ENCODE measurements at regions not wholly inside any gene's neighbourhood (a gene's known extent, or its start where the extent isn't known, plus 50 kb on each side); places are given as distances from the start of the nearest gene placed in this dataset.

DNA sequence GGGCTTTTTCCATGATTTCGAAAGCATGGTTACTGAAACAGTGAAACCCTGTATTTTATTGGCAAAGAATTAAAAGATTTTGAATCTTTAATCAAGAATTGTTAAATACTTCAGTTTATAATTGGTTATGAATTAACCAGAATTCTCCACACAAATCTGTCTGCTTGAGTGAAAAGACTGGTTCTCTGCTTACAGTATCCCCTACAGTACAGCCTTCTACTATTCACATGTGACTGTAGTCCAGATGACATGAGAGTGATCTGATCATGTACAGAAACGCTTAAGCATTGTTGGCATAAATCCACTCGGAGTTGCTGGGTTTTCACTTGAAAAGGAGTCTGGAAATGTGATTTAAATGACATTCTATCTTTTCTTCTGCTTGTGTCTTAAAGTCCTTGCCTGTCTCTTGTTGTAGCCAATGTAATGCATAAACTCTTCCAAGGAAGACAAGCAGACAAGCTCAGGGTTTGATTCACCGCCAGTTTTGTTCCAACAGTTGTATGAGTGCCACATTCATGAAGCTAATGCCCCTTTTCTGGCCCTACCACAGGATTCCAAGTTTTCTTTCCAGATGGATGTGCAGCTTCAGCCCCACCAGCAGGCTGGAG, 222.0 kb upstream of the LRIG3 start:
- Histone ChIP-seq H3K4me2 (no peak overlapping the region), H3K27ac (no peak overlapping the region), H3K4me3 (no peak overlapping the region), H3K36me3 (replicated peaks; ENCODE audit: insufficient read depth, low read depth) (no peaks in the 10 kb centered on the region), H3K27me3 (no peaks in the 10 kb centered on the region), H3K4me1 (ENCODE audit: insufficient read depth) (no peaks in the 10 kb centered on the region), H3K79me2 (no peaks in the 10 kb centered on the region), H4K20me1 (ENCODE audit: insufficient read depth, poor library complexity, severe bottlenecking) (no peaks in the 10 kb centered on the region), H3K9me2 (replicated peaks; ENCODE audit: insufficient read depth) (no peaks in the 10 kb centered on the region), H2AFZ (no peak overlapping the region), H3K9me3 (ENCODE audit: low read depth) (no peaks in the 10 kb centered on the region)
- no peak for DNase-seq (ENCODE audit: low spot score)
- no peak for TF ChIP-seq EZH2 (IDR thresholded peaks at IDR 0.05; ENCODE audit: borderline replicate concordance)
- TF ChIP-seq EZH2phosphoT487 (IDR thresholded peaks at IDR 0.05; ENCODE audit: low read depth, severe bottlenecking, unreplicated experiment) = no peak
- TF ChIP-seq, protein P1, sequence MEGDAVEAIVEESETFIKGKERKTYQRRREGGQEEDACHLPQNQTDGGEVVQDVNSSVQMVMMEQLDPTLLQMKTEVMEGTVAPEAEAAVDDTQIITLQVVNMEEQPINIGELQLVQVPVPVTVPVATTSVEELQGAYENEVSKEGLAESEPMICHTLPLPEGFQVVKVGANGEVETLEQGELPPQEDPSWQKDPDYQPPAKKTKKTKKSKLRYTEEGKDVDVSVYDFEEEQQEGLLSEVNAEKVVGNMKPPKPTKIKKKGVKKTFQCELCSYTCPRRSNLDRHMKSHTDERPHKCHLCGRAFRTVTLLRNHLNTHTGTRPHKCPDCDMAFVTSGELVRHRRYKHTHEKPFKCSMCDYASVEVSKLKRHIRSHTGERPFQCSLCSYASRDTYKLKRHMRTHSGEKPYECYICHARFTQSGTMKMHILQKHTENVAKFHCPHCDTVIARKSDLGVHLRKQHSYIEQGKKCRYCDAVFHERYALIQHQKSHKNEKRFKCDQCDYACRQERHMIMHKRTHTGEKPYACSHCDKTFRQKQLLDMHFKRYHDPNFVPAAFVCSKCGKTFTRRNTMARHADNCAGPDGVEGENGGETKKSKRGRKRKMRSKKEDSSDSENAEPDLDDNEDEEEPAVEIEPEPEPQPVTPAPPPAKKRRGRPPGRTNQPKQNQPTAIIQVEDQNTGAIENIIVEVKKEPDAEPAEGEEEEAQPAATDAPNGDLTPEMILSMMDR (IDR thresholded peaks at IDR 0.05; ENCODE audit: poor library complexity) = no peak
- 81% methylated on average over 4 of the region's 4 CpGs for WGBS (ENCODE audit: low lambda C conversion rate, missing lambda C conversion rate)

DNA sequence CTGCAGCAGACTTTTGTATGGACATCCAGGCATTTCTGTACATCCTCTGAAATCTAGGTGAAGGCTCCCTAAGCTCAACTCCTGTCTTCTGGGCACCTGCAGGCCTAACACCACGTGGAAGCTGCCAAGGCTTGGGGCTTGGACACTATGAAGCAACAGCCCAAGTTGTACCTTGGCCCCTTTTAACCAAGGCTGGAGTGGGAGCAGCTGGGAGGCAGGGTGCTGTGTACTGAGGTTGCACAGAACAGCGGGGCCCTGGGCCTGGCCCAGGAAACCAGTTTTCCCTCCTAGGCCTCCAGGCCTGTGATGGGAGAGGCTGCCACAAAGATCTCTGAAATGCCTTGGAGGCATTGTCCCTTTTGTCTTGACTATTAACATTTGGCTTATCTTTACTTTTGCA, 214.4 kb upstream of the LRIG3 start:
- peak; percentile 8 for DNase-seq (ENCODE audit: low spot score)
- Histone ChIP-seq H3K4me3 (no peak overlapping the region), H3K79me2 (no peaks in the 10 kb centered on the region), H3K9me2 (replicated peaks; ENCODE audit: insufficient read depth) (no peaks in the 10 kb centered on the region), H3K9me3 (ENCODE audit: low read depth) (no peaks in the 10 kb centered on the region), H4K20me1 (ENCODE audit: insufficient read depth, poor library complexity, severe bottlenecking) (no peaks in the 10 kb centered on the region), H3K4me2 (no peak overlapping the region), H3K27me3 (no peaks in the 10 kb centered on the region), H3K36me3 (replicated peaks; ENCODE audit: insufficient read depth, low read depth) (no peaks in the 10 kb centered on the region), H2AFZ (no peak overlapping the region), H3K4me1 (ENCODE audit: insufficient read depth) (no peaks in the 10 kb centered on the region), H3K27ac (no peak overlapping the region)
- 40% methylated on average over 2 of the region's 2 CpGs for WGBS (ENCODE audit: low lambda C conversion rate, missing lambda C conversion rate)
- TF ChIP-seq EZH2phosphoT487 (IDR thresholded peaks at IDR 0.05; ENCODE audit: low read depth, severe bottlenecking, unreplicated experiment) = no peak
- TF ChIP-seq, protein P1 (IDR thresholded peaks at IDR 0.05; ENCODE audit: poor library complexity) = no peak
- no peak for TF ChIP-seq EZH2 (IDR thresholded peaks at IDR 0.05; ENCODE audit: borderline replicate concordance)

DNA sequence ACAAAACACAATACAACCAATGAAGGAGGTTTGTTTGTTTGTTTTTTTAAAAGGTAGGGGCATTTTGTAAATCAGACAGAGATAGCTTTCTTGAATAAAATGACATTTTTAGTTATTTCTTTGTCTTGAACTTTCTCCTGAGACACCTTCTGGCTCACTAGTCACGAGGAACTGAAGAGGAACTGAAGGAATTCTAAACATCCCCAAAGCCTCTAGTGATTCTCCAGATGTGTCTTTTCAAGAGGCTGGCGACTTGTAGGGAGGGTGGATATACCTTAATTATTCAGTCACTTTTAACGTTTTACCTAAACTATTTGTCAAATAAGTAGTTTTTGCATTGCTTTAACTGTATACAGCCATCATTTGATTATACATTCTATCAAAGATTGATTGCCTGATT, 211.2 kb upstream of the LRIG3 start:
- Histone ChIP-seq H2AFZ (peak overlapping the region; percentile 4), H3K36me3 (replicated peaks; ENCODE audit: insufficient read depth, low read depth) (no peaks in the 10 kb centered on the region), H3K27ac (no peak overlapping the region), H3K4me1 (ENCODE audit: insufficient read depth) (no peaks in the 10 kb centered on the region), H3K9me2 (replicated peaks; ENCODE audit: insufficient read depth) (no peaks in the 10 kb centered on the region), H4K20me1 (ENCODE audit: insufficient read depth, poor library complexity, severe bottlenecking) (no peaks in the 10 kb centered on the region), H3K4me3 (no peak overlapping the region), H3K27me3 (no peaks in the 10 kb centered on the region), H3K79me2 (no peaks in the 10 kb centered on the region), H3K4me2 (no peak overlapping the region), H3K9me3 (ENCODE audit: low read depth) (no peaks in the 10 kb centered on the region)
- WGBS (ENCODE audit: low lambda C conversion rate, missing lambda C conversion rate) = 45% methylated on average over 3 of the region's 3 CpGs
- TF ChIP-seq EZH2 (IDR thresholded peaks at IDR 0.05; ENCODE audit: borderline replicate concordance) = no peak
- TF ChIP-seq, protein P1 (IDR thresholded peaks at IDR 0.05; ENCODE audit: poor library complexity) = no peak
- TF ChIP-seq EZH2phosphoT487 (IDR thresholded peaks at IDR 0.05; ENCODE audit: low read depth, severe bottlenecking, unreplicated experiment) = no peak
- DNase-seq (ENCODE audit: low spot score) = no peak

Measured in hepatocyte (in vitro differentiated cells).